Mucosa of descending colon (tissue), 3 donors: ENCODE measurements at regions not wholly inside any gene's neighbourhood (a gene's known extent, or its start where the extent isn't known, plus 50 kb on each side); places are given as distances from the start of the nearest gene placed in this dataset.

ENCODE experiments used
- ATAC-seq: fragments of 200-7000 bp; cut with Tn5 transposase; one replicate; pipeline ENCODE4 v1.9.1; 2020; ENCODE audit warnings: mild to moderate bottlenecking, moderate library complexity
- DNase-seq, 3 donors: peaks; one replicate each; pipeline ENCODE4 v3.0.0-alpha.2; 2020
- H3K36me3 ChIP-seq: fragments of 200-600 bp; one replicate; pipeline ENCODE4 v1.8.0; 2021; ENCODE audit warnings: low read depth, mild to moderate bottlenecking
- H3K4me1 ChIP-seq: fragments of 200-600 bp; one replicate; pipeline ENCODE4 v1.8.0; 2021; ENCODE audit warnings: low read depth, mild to moderate bottlenecking
- H3K4me3 ChIP-seq: fragments of 200-600 bp; one replicate; pipeline ENCODE4 v1.8.0; 2021; ENCODE audit warnings: mild to moderate bottlenecking
- H3K9me3 ChIP-seq: fragments of 200-600 bp; one replicate; pipeline ENCODE4 v1.8.0; 2021; ENCODE audit warnings: mild to moderate bottlenecking
- CTCF ChIP-seq: fragments of 200-600 bp; IDR thresholded peaks from one replicate; pipeline ENCODE4 v1.8.0; 2022; ENCODE audit warnings: antibody characterized with exemption, mild to moderate bottlenecking
- intact Hi-C, 2 donors: fragments of 100-400 bp; cut with DNase I in 1 of 2; cut with micrococcal nuclease in 1 of 2; formaldehyde crosslinking; loops; one replicate each; pipeline versions ENCODE4 v1.11.0 to v1.11.1; 2022; cut with DNase I, micrococcal nuclease
- donor health status: DM: no; HTN: no; CAD: no; lungs with moderate emphysema.
- donor health status: DM: no; HTN: no; CAD: no.
- donor health status: DM: no; HTN: yes; CAD: no.

GRCh38 chr7:68421712-68422111 is 1176.6 kb upstream of the AUTS2 start:
- Histone ChIP-seq H3K36me3 (no peaks in the 10 kb centered on the region), H3K9me3 (peaks cover 18% of the 10 kb centered on the region), H3K4me3 (no peak overlapping the region), H3K4me1 (no peaks in the 10 kb centered on the region)
- ATAC-seq: no peak
- no peak for TF ChIP-seq CTCF
- no peak for DNase-seq
- intact Hi-C loops: no loop called here

- no peak for DNase-seq
- Histone ChIP-seq H3K36me3 (no peaks in the 10 kb centered on the region), H3K4me3 (no peak overlapping the region), H3K9me3 (peaks cover 20% of the 10 kb centered on the region), H3K4me1 (no peaks in the 10 kb centered on the region)
- intact Hi-C loops: no loop called here
- no peak for ATAC-seq
- TF ChIP-seq CTCF: no peak
These were observed 1176.0 kb upstream of the AUTS2 start for GRCh38 chr7:68422281-68422680.

- no peak for ATAC-seq
- no peak for TF ChIP-seq CTCF
- no peaks in the 10 kb centered on the region for H3K4me1 ChIP-seq
- H3K4me3 ChIP-seq: no peak overlapping the region
- H3K36me3 ChIP-seq: no peaks in the 10 kb centered on the region
- intact Hi-C loops: no loop called here
- DNase-seq: no peak
- H3K9me3 ChIP-seq: peaks cover 24% of the 10 kb centered on the region
These were observed 1174.9 kb upstream of the AUTS2 start for GRCh38 chr7:68423356-68423755.

GRCh38 chr7:68424658-68425297 is 1173.5 kb upstream of the AUTS2 start:
- H3K4me1 ChIP-seq: no peaks in the 10 kb centered on the region
- ATAC-seq (no peak), DNase-seq (no peak)
- H3K9me3 ChIP-seq: peaks cover 29% of the 10 kb centered on the region
- no peak overlapping the region for H3K4me3 ChIP-seq
- H3K36me3 ChIP-seq: no peaks in the 10 kb centered on the region
- intact Hi-C loops: no loop called here
- TF ChIP-seq CTCF: no peak

- no peak for TF ChIP-seq CTCF
- ATAC-seq (no peak), DNase-seq (no peak)
- H3K36me3 ChIP-seq: no peaks in the 10 kb centered on the region
- intact Hi-C loops: no loop called here
- no peak overlapping the region for H3K4me3 ChIP-seq
- H3K4me1 ChIP-seq: no peaks in the 10 kb centered on the region
- H3K9me3 ChIP-seq: peaks cover 31% of the 10 kb centered on the region
These were observed 1172.9 kb upstream of the AUTS2 start for GRCh38 chr7:68425377-68425776.
